GM23338 (cell line): ENCODE measurements at regions not wholly inside any gene's neighbourhood (a gene's known extent, or its start where the extent isn't known, plus 50 kb on each side); places are given as distances from the start of the nearest gene placed in this dataset.

Experiments
- CTCF ChIP-seq, 2 experiments: fragments of 200-600 bp in 1 of 2; sonication (generic) in 1 of 2; conservative IDR thresholded peaks; 2 replicates each; pipeline versions ENCODE4 v1.5.1 to v1.6.1; 2016 to 2017; ENCODE audit warnings: antibody characterized with exemption in 2 of 2, low read depth in 2 of 2, mild to moderate bottlenecking in 2 of 2, moderate library complexity in 1 of 2
- EZH2 ChIP-seq: fragments of 200-600 bp; sonication (generic); IDR thresholded peaks from one replicate; pipeline ENCODE4 v1.8.0; 2017; ENCODE audit warnings: antibody characterized with exemption, mild to moderate bottlenecking, low read depth; ENCODE audit not compliant: unreplicated experiment
- JUNB ChIP-seq: IDR thresholded peaks from one replicate; pipeline ENCODE4 v1.6.1; 2016; ENCODE audit warnings: antibody characterized with exemption; ENCODE audit not compliant: unreplicated experiment
- POLR2AphosphoS5 ChIP-seq: IDR thresholded peaks from 2 replicates; pipeline ENCODE4 v1.6.1; 2016; ENCODE audit warnings: antibody characterized with exemption, low read depth
- ZNF331 ChIP-seq: fragments of 250-450 bp; sonication (Bioruptor Pico); IDR thresholded peaks from 2 replicates; pipeline ENCODE4 v1.5.0; 2020; ENCODE audit warnings: low read depth, mild to moderate bottlenecking, moderate library complexity

- TF ChIP-seq ZNF331 (CRISPR knock-in tag) (no peak), EZH2 (no peak), CTCF (conservative IDR thresholded peaks at IDR 0.05; ENCODE audit: low read depth in 2 of 2) (no peak), JUNB (no peak), POLR2AphosphoS5 (no peak)
Measured at GRCh38 chr3:18580268-18580667, 155.1 kb upstream of the SATB1 start.
